ENCODE measurements at regions not wholly inside any gene's neighbourhood (a gene's known extent, or its start where the extent isn't known, plus 50 kb on each side); places are given as distances from the start of the nearest gene placed in this dataset.

DNA sequence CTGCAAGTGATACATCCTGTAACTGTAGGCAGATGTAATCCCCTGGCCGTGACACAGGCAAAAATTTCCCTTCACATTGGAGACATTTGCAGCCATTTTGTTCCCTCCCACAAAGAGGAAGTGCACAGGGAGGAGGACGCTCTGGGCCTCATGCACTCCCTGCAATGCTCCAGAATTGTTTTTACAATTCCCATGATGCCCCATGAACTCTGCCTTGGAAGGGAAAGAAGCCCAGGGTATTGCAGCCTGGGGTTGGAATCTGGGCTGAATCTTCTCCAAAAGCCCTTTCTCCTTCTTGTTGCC, 491.7 kb downstream of the CCDC171 start:
- Histone ChIP-seq H3K27ac (no peak overlapping the region), H3K4me1 (no peaks in the 10 kb centered on the region), H3K27me3 (no peaks in the 10 kb centered on the region), H3K9me3 (no peaks in the 10 kb centered on the region), H3K36me3 (no peaks in the 10 kb centered on the region), H3K4me3 (no peak overlapping the region)
- TF ChIP-seq POLR2A (IDR thresholded peaks at IDR 0.05) (no peak), CTCF (IDR thresholded peaks at IDR 0.05) (no peak)
- intact Hi-C loops (cut with DNase I; ENCODE audit: low total_unique reads), result no loop called here
- no peak for DNase-seq

DNA sequence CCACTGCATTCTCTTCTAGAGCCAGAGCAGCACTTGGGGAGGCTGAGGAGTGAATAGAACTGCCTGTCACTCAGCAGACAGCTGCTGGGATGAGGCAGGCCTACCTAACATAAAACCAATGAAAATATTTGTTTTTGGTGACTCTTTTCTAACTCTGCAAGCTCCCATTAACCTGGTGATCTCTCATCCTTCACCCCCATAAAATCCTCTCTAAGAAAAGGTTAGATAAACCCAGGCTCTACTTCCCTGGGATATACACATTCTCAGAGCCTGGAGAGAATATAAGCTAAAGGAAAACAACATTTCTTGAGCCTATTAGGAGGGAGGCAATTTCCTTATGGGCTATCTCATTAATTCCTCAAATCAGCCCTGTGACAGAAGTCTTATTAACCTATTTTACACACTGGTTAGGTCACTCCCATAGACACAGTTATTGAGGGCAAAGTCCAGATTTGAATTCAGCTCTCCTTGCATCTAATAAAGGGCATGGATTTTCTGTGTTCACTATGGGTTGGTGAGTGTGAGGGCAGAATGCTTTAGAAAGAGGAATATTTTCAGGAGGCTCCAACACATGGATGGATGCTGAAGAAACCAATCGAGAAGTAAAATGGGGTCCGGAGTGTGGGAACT, 492.9 kb downstream of the CCDC171 start:
- no peak for DNase-seq
- intact Hi-C loops (cut with DNase I; ENCODE audit: low total_unique reads), result no loop called here
- no peaks in the 10 kb centered on the region for H3K9me3 ChIP-seq
- TF ChIP-seq POLR2A (IDR thresholded peaks at IDR 0.05) (no peak), CTCF (IDR thresholded peaks at IDR 0.05) (no peak)
- H3K4me3 ChIP-seq, result no peak overlapping the region
- H3K27ac ChIP-seq, result no peak overlapping the region
- H3K27me3 ChIP-seq, result no peaks in the 10 kb centered on the region
- no peaks in the 10 kb centered on the region for H3K36me3 ChIP-seq
- H3K4me1 ChIP-seq, result no peaks in the 10 kb centered on the region

GRCh38 chr9:16046713-16047112, 493.9 kb downstream of the CCDC171 start:
- Histone ChIP-seq H3K36me3 (no peaks in the 10 kb centered on the region), H3K4me3 (no peak overlapping the region), H3K27ac (no peak overlapping the region), H3K9me3 (no peaks in the 10 kb centered on the region), H3K27me3 (no peaks in the 10 kb centered on the region), H3K4me1 (no peaks in the 10 kb centered on the region)
- intact Hi-C loops (cut with DNase I; ENCODE audit: low total_unique reads), result no loop called here
- DNase-seq, result no peak
- TF ChIP-seq CTCF (IDR thresholded peaks at IDR 0.05) (no peak), POLR2A (IDR thresholded peaks at IDR 0.05) (no peak)

DNA sequence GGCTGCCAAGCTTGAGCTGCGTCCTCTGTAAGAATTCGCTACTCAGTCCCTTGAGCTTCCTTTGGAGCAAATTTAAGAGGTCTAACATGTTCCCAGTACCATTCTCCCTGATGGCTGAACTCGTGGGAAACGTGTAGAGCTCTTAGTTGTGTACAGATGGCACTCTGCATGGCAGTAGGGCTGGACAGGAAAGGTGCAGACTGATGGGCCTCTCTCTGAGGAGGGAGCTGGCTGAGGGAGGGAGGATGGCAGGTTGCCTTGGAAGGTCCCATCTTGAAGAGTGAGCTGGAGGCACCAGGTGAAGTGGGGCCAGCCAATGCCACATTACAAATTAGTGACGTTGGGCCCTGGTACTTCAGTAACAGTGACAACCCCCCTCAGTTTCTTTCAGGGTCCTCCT, 495.3 kb downstream of the CCDC171 start:
- no peaks in the 10 kb centered on the region for H3K4me1 ChIP-seq
- no peaks in the 10 kb centered on the region for H3K36me3 ChIP-seq
- no peak for DNase-seq
- no peak for TF ChIP-seq POLR2A (IDR thresholded peaks at IDR 0.05)
- no peak for TF ChIP-seq CTCF (IDR thresholded peaks at IDR 0.05)
- H3K27me3 ChIP-seq, result no peaks in the 10 kb centered on the region
- H3K4me3 ChIP-seq, result no peak overlapping the region
- H3K27ac ChIP-seq, result no peak overlapping the region
- intact Hi-C loops (cut with DNase I; ENCODE audit: low total_unique reads), result no loop called here
- H3K9me3 ChIP-seq, result no peaks in the 10 kb centered on the region

DNA sequence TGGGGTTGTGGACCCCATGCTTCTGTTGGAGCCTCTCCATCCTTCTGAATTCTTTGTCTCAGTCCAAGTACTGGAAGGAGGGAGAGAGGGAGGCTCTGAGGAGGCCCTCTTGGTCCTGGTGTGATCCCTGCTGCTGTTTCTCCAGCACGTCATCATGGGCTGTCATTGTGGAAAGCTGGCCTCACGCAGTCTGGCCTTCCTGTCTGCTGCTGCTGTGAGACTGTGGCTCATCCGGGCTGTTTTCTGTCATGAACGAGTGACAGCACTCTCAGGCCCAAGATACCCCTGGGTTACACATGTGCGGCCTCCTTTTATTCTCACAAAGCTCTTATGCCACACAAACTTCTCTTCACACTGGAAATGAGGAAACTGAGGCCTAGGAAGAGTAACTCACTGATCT, 499.3 kb downstream of the CCDC171 start:
- no peaks in the 10 kb centered on the region for H3K9me3 ChIP-seq
- H3K27ac ChIP-seq, result no peak overlapping the region
- no peaks in the 10 kb centered on the region for H3K36me3 ChIP-seq
- TF ChIP-seq POLR2A (IDR thresholded peaks at IDR 0.05), result no peak
- no peak for TF ChIP-seq CTCF (IDR thresholded peaks at IDR 0.05)
- DNase-seq, result no peak
- H3K4me3 ChIP-seq, result no peak overlapping the region
- no peaks in the 10 kb centered on the region for H3K4me1 ChIP-seq
- H3K27me3 ChIP-seq, result no peaks in the 10 kb centered on the region
- intact Hi-C loops (cut with DNase I; ENCODE audit: low total_unique reads), result no loop called here
